ENCODE measurements at regions not wholly inside any gene's neighbourhood (a gene's known extent, or its start where the extent isn't known, plus 50 kb on each side); places are given as distances from the start of the nearest gene placed in this dataset.
"Not testable (repeated sequence)": the region's sequence is repeated elsewhere in the genome, so short reads cannot be mapped to it uniquely, and the experiment has no call there.

- TF ChIP-seq, protein P1, sequence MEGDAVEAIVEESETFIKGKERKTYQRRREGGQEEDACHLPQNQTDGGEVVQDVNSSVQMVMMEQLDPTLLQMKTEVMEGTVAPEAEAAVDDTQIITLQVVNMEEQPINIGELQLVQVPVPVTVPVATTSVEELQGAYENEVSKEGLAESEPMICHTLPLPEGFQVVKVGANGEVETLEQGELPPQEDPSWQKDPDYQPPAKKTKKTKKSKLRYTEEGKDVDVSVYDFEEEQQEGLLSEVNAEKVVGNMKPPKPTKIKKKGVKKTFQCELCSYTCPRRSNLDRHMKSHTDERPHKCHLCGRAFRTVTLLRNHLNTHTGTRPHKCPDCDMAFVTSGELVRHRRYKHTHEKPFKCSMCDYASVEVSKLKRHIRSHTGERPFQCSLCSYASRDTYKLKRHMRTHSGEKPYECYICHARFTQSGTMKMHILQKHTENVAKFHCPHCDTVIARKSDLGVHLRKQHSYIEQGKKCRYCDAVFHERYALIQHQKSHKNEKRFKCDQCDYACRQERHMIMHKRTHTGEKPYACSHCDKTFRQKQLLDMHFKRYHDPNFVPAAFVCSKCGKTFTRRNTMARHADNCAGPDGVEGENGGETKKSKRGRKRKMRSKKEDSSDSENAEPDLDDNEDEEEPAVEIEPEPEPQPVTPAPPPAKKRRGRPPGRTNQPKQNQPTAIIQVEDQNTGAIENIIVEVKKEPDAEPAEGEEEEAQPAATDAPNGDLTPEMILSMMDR (IDR thresholded peaks at IDR 0.05), result not testable (repeated sequence)
- TF ChIP-seq POLR2A (IDR thresholded peaks at IDR 0.05), result not testable (repeated sequence)
Measured at GRCh38 chr7:136263112-136263860, 286.1 kb upstream of the MTPN start.

Measured in esophagus squamous epithelium (tissue), 4 donors.